Esophagus (tissue), 2 donors: ENCODE measurements at regions not wholly inside any gene's neighbourhood (a gene's known extent, or its start where the extent isn't known, plus 50 kb on each side); places are given as distances from the start of the nearest gene placed in this dataset.

Experiments
- H3K27ac ChIP-seq, 2 donors: one replicate each; pipeline ENCODE4 v1.5.1; 2013; ENCODE audit warnings: low read depth in 2 of 2, mild to moderate bottlenecking in 2 of 2, inconsistent platforms in 1 of 2, low read length in 1 of 2, moderate library complexity in 1 of 2
- H3K27me3 ChIP-seq, 2 donors: one replicate each; pipeline ENCODE4 v1.6.1; 2013; ENCODE audit warnings: low read length in 2 of 2, control low read depth in 1 of 2, mild to moderate bottlenecking in 1 of 2; ENCODE audit not compliant: insufficient read depth in 2 of 2, control insufficient read depth in 1 of 2
- H3K36me3 ChIP-seq, 2 donors: one replicate each; pipeline ENCODE4 v1.6.1; 2013; ENCODE audit warnings: low read length in 1 of 2; ENCODE audit not compliant: control insufficient read depth in 2 of 2, insufficient read depth in 2 of 2
- H3K4me1 ChIP-seq, 2 donors: one replicate each; pipeline ENCODE4 v1.6.1; 2013; ENCODE audit warnings: low read length in 1 of 2; ENCODE audit not compliant: control insufficient read depth in 2 of 2, insufficient read depth in 2 of 2
- H3K4me3 ChIP-seq, 2 donors: one replicate each; pipeline ENCODE4 v1.5.1; 2013; ENCODE audit warnings: low read length in 2 of 2, mild to moderate bottlenecking in 2 of 2, low read depth in 1 of 2, moderate library complexity in 1 of 2
- H3K9me3 ChIP-seq, 2 donors: one replicate each; pipeline ENCODE4 v1.6.1; 2013; ENCODE audit warnings: mild to moderate bottlenecking in 2 of 2, low read depth in 1 of 2, low read length in 1 of 2, moderate library complexity in 1 of 2; ENCODE audit not compliant: control insufficient read depth in 2 of 2, insufficient read depth in 1 of 2
- WGBS, 2 donors: extraction: QIAGEN DNeasy Blood & Tissue Kit; methylation state at CpG; one replicate each; pipeline ENCODE4 v1.1.7; 2013; 5-methylcytosine and 5-hydroxymethylcytosine counted together
- donor health status: healthy with polysubstance abuse.
- donor health status: Bipolar disorder and iron deficiency.

- 80 to 86% methylated on average over 6 of the region's 6 CpGs for whole genome bisulfite sequencing, 2 donors
- H3K27ac ChIP-seq, result no peak overlapping the region
- H3K36me3 ChIP-seq, result no peaks in the 10 kb centered on the region
- H3K27me3 ChIP-seq, result no peaks in the 10 kb centered on the region
- H3K4me1 ChIP-seq, result peaks cover 2 to 4% of the 10 kb centered on the region in 2 donors
- no peak overlapping the region for H3K4me3 ChIP-seq
- no peaks in the 10 kb centered on the region for H3K9me3 ChIP-seq
These were observed 157.4 kb upstream of the MAF start for GRCh38 chr16:79757968-79758367.

- Histone ChIP-seq H3K4me3 (no peak overlapping the region), H3K9me3 (no peaks in the 10 kb centered on the region), H3K27me3 (no peaks in the 10 kb centered on the region), H3K36me3 (no peaks in the 10 kb centered on the region), H3K27ac (no peak overlapping the region), H3K4me1 (peaks cover 2 to 4% of the 10 kb centered on the region in 2 donors)
- 85 to 91% methylated on average over 5 of the region's 5 CpGs for WGBS, 2 donors
These were observed 156.6 kb upstream of the MAF start for GRCh38 chr16:79757163-79757562.

- no peaks in the 10 kb centered on the region for H3K27me3 ChIP-seq
- peaks cover 2 to 4% of the 10 kb centered on the region in 2 donors for H3K4me1 ChIP-seq
- WGBS, 2 donors, result 87 to 96% methylated on average over 5 of the region's 5 CpGs
- no peaks in the 10 kb centered on the region for H3K36me3 ChIP-seq
- no peak overlapping the region for H3K27ac ChIP-seq
- no peaks in the 10 kb centered on the region for H3K9me3 ChIP-seq
- no peak overlapping the region for H3K4me3 ChIP-seq
These were observed 156.0 kb upstream of the MAF start for GRCh38 chr16:79756571-79756970.

GRCh38 chr16:79754501-79754900 is 154.0 kb upstream of the MAF start:
- H3K27ac ChIP-seq, result no peak overlapping the region
- no peaks in the 10 kb centered on the region for H3K27me3 ChIP-seq
- no peaks in the 10 kb centered on the region for H3K36me3 ChIP-seq
- no peak overlapping the region for H3K4me3 ChIP-seq
- H3K4me1 ChIP-seq, result peaks cover 2 to 4% of the 10 kb centered on the region in 2 donors
- peaks cover 2% of the 10 kb centered on the region in 2 donors for H3K9me3 ChIP-seq

GRCh38 chr16:79754081-79754480 is 153.5 kb upstream of the MAF start:
- Histone ChIP-seq H3K36me3 (no peaks in the 10 kb centered on the region), H3K27ac (no peak overlapping the region), H3K4me3 (no peak overlapping the region), H3K9me3 (peaks cover 2 to 3% of the 10 kb centered on the region in 2 donors), H3K4me1 (peaks cover 2 to 4% of the 10 kb centered on the region in 2 donors), H3K27me3 (no peaks in the 10 kb centered on the region)
- WGBS, 2 donors, result 39 to 44% methylated on average over 1 of the region's 1 CpG

GRCh38 chr16:79753286-79753685 is 152.7 kb upstream of the MAF start:
- WGBS, 2 donors, result 85% methylated on average over 2 of the region's 2 CpGs
- H3K27me3 ChIP-seq, result no peaks in the 10 kb centered on the region
- no peak overlapping the region for H3K4me3 ChIP-seq
- peaks cover 2% of the 10 kb centered on the region in 2 donors for H3K4me1 ChIP-seq
- H3K36me3 ChIP-seq, result no peaks in the 10 kb centered on the region
- peak overlapping the region in 1 of 2 donors; percentile 22 for H3K27ac ChIP-seq
- H3K9me3 ChIP-seq, result peaks cover 2 to 3% of the 10 kb centered on the region in 2 donors

GRCh38 chr16:79752396-79752795 is 151.9 kb upstream of the MAF start:
- 52 to 55% methylated on average over 2 of the region's 2 CpGs for WGBS, 2 donors
- Histone ChIP-seq H3K9me3 (peaks cover 2 to 3% of the 10 kb centered on the region in 2 donors), H3K27ac (no peak overlapping the region), H3K36me3 (no peaks in the 10 kb centered on the region), H3K4me3 (no peak overlapping the region), H3K27me3 (no peaks in the 10 kb centered on the region), H3K4me1 (peaks cover 2% of the 10 kb centered on the region in 2 donors)

GRCh38 chr16:79751471-79752184 is 151.1 kb upstream of the MAF start:
- H3K27me3 ChIP-seq, result no peaks in the 10 kb centered on the region
- peaks cover 2% of the 10 kb centered on the region in 2 donors for H3K4me1 ChIP-seq
- peak overlapping the region; percentile 45 to 59 for H3K27ac ChIP-seq
- no peaks in the 10 kb centered on the region for H3K36me3 ChIP-seq
- H3K9me3 ChIP-seq, result peaks cover 2 to 3% of the 10 kb centered on the region in 2 donors
- H3K4me3 ChIP-seq, result no peak overlapping the region
- 27 to 57% methylated on average over 4 of the region's 4 CpGs for WGBS, 2 donors

GRCh38 chr16:79750311-79750710 is 149.8 kb upstream of the MAF start:
- Histone ChIP-seq H3K27ac (no peak overlapping the region), H3K27me3 (no peaks in the 10 kb centered on the region), H3K4me1 (peaks cover 2% of the 10 kb centered on the region in 2 donors), H3K36me3 (no peaks in the 10 kb centered on the region), H3K4me3 (no peak overlapping the region), H3K9me3 (peaks cover 2 to 3% of the 10 kb centered on the region in 2 donors)
- WGBS, 2 donors, result 48 to 68% methylated on average over 4 of the region's 4 CpGs

- Histone ChIP-seq H3K27ac (no peak overlapping the region), H3K36me3 (no peaks in the 10 kb centered on the region), H3K4me3 (no peak overlapping the region), H3K9me3 (peaks cover 2 to 3% of the 10 kb centered on the region in 2 donors), H3K27me3 (no peaks in the 10 kb centered on the region), H3K4me1 (no peaks in the 10 kb centered on the region)
- WGBS, 2 donors, result 93 to 94% methylated on average over 2 of the region's 2 CpGs
These were observed 148.1 kb upstream of the MAF start for GRCh38 chr16:79748629-79749028.
